Cardiac fibroblast (primary cell): ENCODE measurements at regions not wholly inside any gene's neighbourhood (a gene's known extent, or its start where the extent isn't known, plus 50 kb on each side); places are given as distances from the start of the nearest gene placed in this dataset.
"Not testable (repeated sequence)": the region's sequence is repeated elsewhere in the genome, so short reads cannot be mapped to it uniquely, and the experiment has no call there.

Experiments
- DNase-seq, 2 donors: peaks; one replicate each; pipeline versions ENCODE4 v3.0.0 to v3.0.0-alpha.2; 2010; ENCODE audit warnings: low read depth in 2 of 2
- H3K4me3 ChIP-seq, 2 donors: replicated peaks in 1 of 2; 1 replicate in 1 of 2; 2 replicates in 1 of 2; pipeline ENCODE4 v1.5.1; 2011; ENCODE audit warnings: low read depth in 2 of 2, low read length in 2 of 2, mild to moderate bottlenecking in 2 of 2, moderate library complexity in 1 of 2
- CTCF ChIP-seq: IDR thresholded peaks from one replicate; pipeline ENCODE4 v1.5.1; 2011; ENCODE audit warnings: low read depth, mild to moderate bottlenecking, low read length, inconsistent platforms

- no peak for DNase-seq
- H3K4me3 ChIP-seq, result no peak overlapping the region
- no peak for TF ChIP-seq CTCF
Measured at GRCh38 chr13:44853641-44854040, 135.6 kb downstream of the NUFIP1 start.

- DNase-seq, result no peak
- no peak for TF ChIP-seq CTCF
- no peak overlapping the region for H3K4me3 ChIP-seq
Measured at GRCh38 chr13:44848920-44849676, 140.2 kb downstream of the NUFIP1 start.

GRCh38 chr13:44845281-44846058, 143.8 kb downstream of the NUFIP1 start:
- not testable (repeated sequence) for H3K4me3 ChIP-seq, DNase-seq

GRCh38 chr13:44844786-44845185, 144.5 kb downstream of the NUFIP1 start:
- H3K4me3 ChIP-seq, result no peak overlapping the region
- TF ChIP-seq CTCF, result no peak
- no peak for DNase-seq

GRCh38 chr13:44843403-44843802, 145.9 kb downstream of the NUFIP1 start:
- peak; percentile 53 to 72 for DNase-seq
- H3K4me3 ChIP-seq, result no peak overlapping the region
- TF ChIP-seq CTCF, result no peak

GRCh38 chr13:44842158-44842557, 147.1 kb downstream of the NUFIP1 start:
- no peak overlapping the region for H3K4me3 ChIP-seq
- peak; percentile 42 to 62 for DNase-seq
- no peak for TF ChIP-seq CTCF

GRCh38 chr13:44840131-44840530, 149.1 kb downstream of the NUFIP1 start:
- peak; percentile 25 to 53 for DNase-seq
- no peak overlapping the region for H3K4me3 ChIP-seq
- TF ChIP-seq CTCF, result no peak
